Naive thymus-derived CD4-positive, alpha-beta T cell (primary cell): ENCODE measurements at regions not wholly inside any gene's neighbourhood (a gene's known extent, or its start where the extent isn't known, plus 50 kb on each side); places are given as distances from the start of the nearest gene placed in this dataset.

Source experiments
- ATAC-seq: fragments of 150-1000 bp; cut with Tn5 transposase; 2 replicates; pipeline ENCODE4 v1.10.0; 2021; ENCODE audit warnings: mild to moderate bottlenecking, moderate library complexity
- CTCF ChIA-PET: fragments of 350-600 bp; sonication (Branson Sonifier 250); formaldehyde crosslinking; loops from one replicate; lab custom pipeline; 2021; ENCODE audit warnings: antibody characterized with exemption; lab: Charles Lee
- POLR2A ChIA-PET: fragments of 350-600 bp; sonication (Branson Sonifier 250); formaldehyde crosslinking; loops from one replicate; lab custom pipeline; 2021; ENCODE audit warnings: antibody characterized with exemption, inconsistent platforms; lab: Charles Lee
- DNase-seq, 9 donors: peaks; one replicate each; pipeline versions ENCODE4 v3.0.0 to v3.0.0-alpha.2; 2020 to 2022; ENCODE audit warnings: mixed read lengths in 1 of 9
- H3K27ac ChIP-seq: one replicate; pipeline ENCODE4 v1.7.0; 2013; ENCODE audit warnings: mild to moderate bottlenecking, low read depth, low read length, moderate library complexity
- H3K27me3 ChIP-seq, 2 donors: one replicate each; pipeline ENCODE4 v1.7.0; 2013; ENCODE audit warnings: low read length in 2 of 2, mild to moderate bottlenecking in 2 of 2, moderate library complexity in 2 of 2; ENCODE audit not compliant: control insufficient read depth in 2 of 2, insufficient read depth in 2 of 2
- H3K36me3 ChIP-seq, 3 experiments: 1 replicate in 2 of 3; 2 replicates in 1 of 3; pipeline ENCODE4 v1.7.0; 2013; ENCODE audit warnings: low read length in 3 of 3, mild to moderate bottlenecking in 3 of 3, moderate library complexity in 1 of 3; ENCODE audit not compliant: insufficient read depth in 3 of 3, control insufficient read depth in 2 of 3
- H3K4me1 ChIP-seq, 2 donors: one replicate each; pipeline ENCODE4 v1.7.0; 2013; ENCODE audit warnings: low read length in 2 of 2, mild to moderate bottlenecking in 2 of 2, moderate library complexity in 1 of 2; ENCODE audit not compliant: control insufficient read depth in 2 of 2, insufficient read depth in 2 of 2
- H3K4me3 ChIP-seq: 2 replicates; pipeline ENCODE4 v1.7.0; 2013; ENCODE audit warnings: mild to moderate bottlenecking, low read length
- H3K9me3 ChIP-seq, 3 experiments: 1 replicate in 2 of 3; 2 replicates in 1 of 3; pipeline ENCODE4 v1.7.0; 2013; ENCODE audit warnings: low read length in 3 of 3; ENCODE audit not compliant: control insufficient read depth in 2 of 3
- H3K27ac Mint-ChIP-seq, 9 donors: one replicate each; pipeline ENCODE4 v1.8.0; 2020 to 2022; ENCODE audit warnings: mixed read lengths in 9 of 9, mild to moderate bottlenecking in 8 of 9, moderate library complexity in 5 of 9, inconsistent platforms in 2 of 9
- H3K27me3 Mint-ChIP-seq, 5 donors: one replicate each; pipeline ENCODE4 v1.8.0; 2021 to 2022; ENCODE audit warnings: mixed read lengths in 5 of 5, mild to moderate bottlenecking in 1 of 5
- H3K36me3 Mint-ChIP-seq, 5 donors: one replicate each; pipeline ENCODE4 v1.8.0; 2020 to 2022; ENCODE audit warnings: mixed read lengths in 5 of 5, mild to moderate bottlenecking in 3 of 5, inconsistent platforms in 1 of 5
- H3K4me1 Mint-ChIP-seq, 7 donors: one replicate each; pipeline ENCODE4 v1.8.0; 2020 to 2022; ENCODE audit warnings: mixed read lengths in 7 of 7, mild to moderate bottlenecking in 3 of 7, inconsistent platforms in 1 of 7
- H3K4me3 Mint-ChIP-seq, 10 donors: one replicate each; pipeline ENCODE4 v1.8.0; 2020 to 2022; ENCODE audit warnings: mild to moderate bottlenecking in 10 of 10, mixed read lengths in 10 of 10, moderate library complexity in 6 of 10, inconsistent platforms in 2 of 10
- H3K9me3 Mint-ChIP-seq, 11 donors: one replicate each; pipeline ENCODE4 v1.8.0; 2020 to 2022; ENCODE audit warnings: mixed read lengths in 11 of 11, mild to moderate bottlenecking in 4 of 11, inconsistent platforms in 1 of 11, moderate library complexity in 1 of 11
- intact Hi-C, 2 donors: fragments of 100-400 bp; cut with micrococcal nuclease; formaldehyde crosslinking; loops; one replicate each; pipeline ENCODE4 v1.15.1; 2023

DNA sequence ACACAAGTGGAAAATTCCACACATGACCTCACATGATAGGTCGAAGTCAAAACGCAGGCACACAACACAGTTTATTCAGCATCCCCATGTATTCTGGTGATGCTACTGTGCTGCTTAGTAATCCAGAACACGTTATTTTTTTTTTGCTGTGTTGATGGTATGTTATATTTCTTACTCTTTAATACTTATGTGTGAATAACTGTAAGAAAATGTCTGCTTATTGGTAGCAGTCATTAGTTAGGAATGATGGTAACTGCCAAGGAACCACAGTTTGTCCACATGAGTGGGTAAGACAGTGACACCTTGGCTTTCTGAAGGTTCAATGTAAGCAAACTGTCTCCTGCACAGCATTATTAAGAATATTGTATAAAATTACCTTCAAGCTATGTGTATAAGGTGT lies 107.7 kb upstream of the DAPK1 start:
- ChIA-PET CTCF (no interaction called here), POLR2A (no interaction called here)
- no peak overlapping the region for H3K4me3 Mint-ChIP-seq
- peaks cover 0 to 11% (median 6%) of the 10 kb centered on the region in 11 donors for H3K9me3 Mint-ChIP-seq
- peaks cover 0 to 5% (median 0%) of the 10 kb centered on the region in 5 donors for H3K36me3 Mint-ChIP-seq
- H3K27me3 ChIP-seq = peaks cover 0 to 3% of the 10 kb centered on the region in 2 donors
- no peaks in the 10 kb centered on the region for H3K4me1 Mint-ChIP-seq
- peaks cover under 1 to 32% (median 17%) of the 10 kb centered on the region in 5 donors for H3K27me3 Mint-ChIP-seq
- no peak overlapping the region for H3K27ac ChIP-seq
- H3K4me1 ChIP-seq = no peaks in the 10 kb centered on the region
- no peak overlapping the region for H3K4me3 ChIP-seq
- H3K27ac Mint-ChIP-seq = no peak overlapping the region
- H3K9me3 ChIP-seq = no peaks in the 10 kb centered on the region
- no peak for ATAC-seq
- intact Hi-C loops = no loop called here
- no peak for DNase-seq
- no peaks in the 10 kb centered on the region for H3K36me3 ChIP-seq

DNA sequence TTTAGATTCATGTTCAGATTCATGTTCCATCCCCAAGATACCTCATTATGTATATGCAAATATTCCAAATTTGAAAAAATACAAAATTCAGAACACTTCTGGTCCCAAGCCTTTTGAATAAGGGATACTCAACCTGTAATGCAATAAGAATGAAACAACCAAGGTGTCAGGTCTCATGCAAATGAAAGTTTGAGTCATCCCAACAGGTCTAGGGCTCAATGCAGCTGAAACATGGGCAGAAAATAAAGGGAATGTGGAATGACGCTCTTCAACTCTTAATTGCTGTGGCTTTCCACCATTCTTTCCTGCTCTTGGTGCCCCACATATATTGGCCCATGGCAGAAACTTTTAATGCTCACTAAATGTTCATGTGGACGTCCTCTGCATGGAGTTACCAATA lies 107.3 kb upstream of the DAPK1 start:
- Mint-ChIP-seq H3K36me3 (peaks cover 0 to 5% (median 0%) of the 10 kb centered on the region in 5 donors), H3K4me3 (no peak overlapping the region), H3K4me1 (no peaks in the 10 kb centered on the region), H3K27ac (no peak overlapping the region), H3K9me3 (peaks cover 0 to 11% (median 6%) of the 10 kb centered on the region in 11 donors), H3K27me3 (peaks cover 2 to 36% (median 19%) of the 10 kb centered on the region in 5 donors)
- Histone ChIP-seq H3K4me1 (no peaks in the 10 kb centered on the region), H3K27ac (no peak overlapping the region), H3K27me3 (peaks cover 0 to 3% of the 10 kb centered on the region in 2 donors), H3K4me3 (no peak overlapping the region), H3K36me3 (no peaks in the 10 kb centered on the region), H3K9me3 (no peaks in the 10 kb centered on the region)
- CTCF ChIA-PET = no interaction called here
- POLR2A ChIA-PET = no interaction called here
- intact Hi-C loops = no loop called here
- ATAC-seq (no peak), DNase-seq (no peak)

DNA sequence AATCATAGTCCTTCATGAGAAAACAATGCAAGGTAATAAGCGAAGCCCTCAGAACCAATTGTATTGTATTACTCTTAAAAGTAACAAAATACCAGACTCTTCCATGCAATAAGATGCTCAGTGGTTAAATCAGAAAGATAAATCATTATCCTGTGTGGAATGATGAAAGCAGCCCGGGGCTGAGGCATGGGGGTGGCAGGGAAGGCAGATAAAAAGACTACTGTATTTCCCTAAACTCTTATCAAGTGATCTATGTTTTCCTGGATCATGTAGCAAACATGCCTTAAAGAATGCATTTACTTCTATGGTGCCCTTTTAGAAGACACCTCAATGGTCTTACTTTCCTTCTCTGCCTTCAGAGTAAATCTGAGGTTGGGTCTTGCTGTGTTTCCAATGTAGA lies 105.6 kb upstream of the DAPK1 start:
- Histone ChIP-seq H3K27me3 (peaks cover 0 to 3% of the 10 kb centered on the region in 2 donors), H3K4me3 (no peak overlapping the region), H3K27ac (no peak overlapping the region), H3K4me1 (no peaks in the 10 kb centered on the region), H3K9me3 (no peaks in the 10 kb centered on the region), H3K36me3 (no peaks in the 10 kb centered on the region)
- DNase-seq (no peak), ATAC-seq (no peak)
- intact Hi-C loops = no loop called here
- Mint-ChIP-seq H3K4me3 (no peak overlapping the region), H3K36me3 (no peaks in the 10 kb centered on the region), H3K4me1 (no peaks in the 10 kb centered on the region), H3K27ac (no peak overlapping the region), H3K27me3 (peaks cover 2 to 30% (median 14%) of the 10 kb centered on the region in 5 donors), H3K9me3 (peaks cover 0 to 11% (median 4%) of the 10 kb centered on the region in 11 donors)
- ChIA-PET POLR2A (no interaction called here), CTCF (no interaction called here)

DNA sequence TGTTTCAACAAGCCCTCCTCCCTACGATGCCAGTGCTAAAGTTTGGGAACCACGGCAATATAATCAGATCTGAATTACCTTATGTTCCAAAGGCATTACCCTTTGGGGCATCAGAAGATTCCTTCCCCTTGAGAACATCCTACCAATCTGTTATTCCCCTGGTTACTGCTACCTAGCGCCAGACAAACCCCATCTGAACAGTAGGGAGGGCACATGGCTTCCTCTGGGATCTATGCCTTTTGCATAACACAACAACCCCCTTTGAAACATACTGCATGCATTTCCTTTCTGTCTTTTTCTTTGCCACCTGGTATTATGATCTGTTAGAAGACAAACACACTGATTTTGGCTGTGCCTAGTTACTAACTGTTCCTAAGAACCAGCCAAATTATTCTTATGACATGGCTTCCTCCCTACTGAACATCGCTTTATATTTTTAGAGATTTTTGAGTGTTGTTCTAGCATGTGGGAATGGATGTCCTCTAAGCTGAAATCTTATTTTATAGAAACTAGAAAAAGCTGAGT lies 103.9 kb upstream of the DAPK1 start:
- intact Hi-C loops = no loop called here
- Histone ChIP-seq H3K27ac (no peak overlapping the region), H3K4me1 (no peaks in the 10 kb centered on the region), H3K36me3 (no peaks in the 10 kb centered on the region), H3K27me3 (peaks cover 0 to 3% of the 10 kb centered on the region in 2 donors), H3K9me3 (no peaks in the 10 kb centered on the region), H3K4me3 (no peak overlapping the region)
- no peaks in the 10 kb centered on the region for H3K4me1 Mint-ChIP-seq
- H3K27ac Mint-ChIP-seq = no peak overlapping the region
- H3K36me3 Mint-ChIP-seq = no peaks in the 10 kb centered on the region
- no peak for ATAC-seq
- H3K9me3 Mint-ChIP-seq = peaks cover 0 to 11% (median 4%) of the 10 kb centered on the region in 11 donors
- DNase-seq = no peak
- H3K27me3 Mint-ChIP-seq = peaks cover 2 to 24% (median 14%) of the 10 kb centered on the region in 5 donors
- POLR2A ChIA-PET = no interaction called here
- CTCF ChIA-PET = no interaction called here
- H3K4me3 Mint-ChIP-seq = no peak overlapping the region

DNA sequence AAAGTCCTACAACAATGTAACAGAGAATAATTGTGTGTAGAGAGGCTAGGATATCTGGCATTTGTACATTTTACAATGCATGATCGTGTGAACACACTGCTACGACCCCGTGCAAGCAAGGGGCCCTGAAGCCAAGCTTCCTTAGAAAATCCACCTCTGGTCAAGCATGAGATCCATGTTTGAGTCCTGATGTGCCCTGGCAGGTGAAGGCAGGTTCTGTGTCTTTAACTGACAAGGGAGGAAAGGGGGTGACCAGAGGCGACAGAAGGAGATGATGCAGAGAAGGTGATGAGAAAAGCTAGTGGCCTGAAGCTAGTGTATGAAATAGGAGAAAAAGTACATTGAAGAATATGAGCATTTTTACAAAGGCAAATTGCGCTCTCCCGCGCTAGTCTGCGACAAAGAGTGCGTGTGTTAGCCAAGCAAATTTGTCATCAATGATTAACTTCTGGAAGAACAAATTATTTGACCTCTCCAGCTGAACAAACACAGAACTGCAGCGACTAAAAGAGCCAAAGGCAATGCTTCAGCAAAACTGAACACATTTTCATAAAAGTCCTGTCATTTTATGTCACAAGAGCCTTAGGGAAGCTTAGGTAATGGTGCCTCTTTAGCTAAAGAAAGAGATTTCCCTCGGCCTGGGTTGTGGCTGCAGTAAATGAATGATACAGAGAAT lies 101.7 kb upstream of the DAPK1 start:
- H3K27me3 Mint-ChIP-seq = peaks cover 2 to 31% (median 7%) of the 10 kb centered on the region in 5 donors
- no peaks in the 10 kb centered on the region for H3K36me3 Mint-ChIP-seq
- H3K27ac ChIP-seq = no peak overlapping the region
- ATAC-seq (no peak), DNase-seq (no peak)
- no peaks in the 10 kb centered on the region for H3K4me1 Mint-ChIP-seq
- intact Hi-C loops = no loop called here
- POLR2A ChIA-PET = no interaction called here
- H3K9me3 ChIP-seq = no peaks in the 10 kb centered on the region
- CTCF ChIA-PET = no interaction called here
- no peak overlapping the region for H3K4me3 Mint-ChIP-seq
- H3K36me3 ChIP-seq = no peaks in the 10 kb centered on the region
- H3K27me3 ChIP-seq = peaks cover 0 to 3% of the 10 kb centered on the region in 2 donors
- no peak overlapping the region for H3K4me3 ChIP-seq
- H3K27ac Mint-ChIP-seq = peak overlapping the region in 1 of 9 donors; percentile 62
- no peaks in the 10 kb centered on the region for H3K4me1 ChIP-seq
- peaks cover 0 to 11% (median 3%) of the 10 kb centered on the region in 11 donors for H3K9me3 Mint-ChIP-seq

DNA sequence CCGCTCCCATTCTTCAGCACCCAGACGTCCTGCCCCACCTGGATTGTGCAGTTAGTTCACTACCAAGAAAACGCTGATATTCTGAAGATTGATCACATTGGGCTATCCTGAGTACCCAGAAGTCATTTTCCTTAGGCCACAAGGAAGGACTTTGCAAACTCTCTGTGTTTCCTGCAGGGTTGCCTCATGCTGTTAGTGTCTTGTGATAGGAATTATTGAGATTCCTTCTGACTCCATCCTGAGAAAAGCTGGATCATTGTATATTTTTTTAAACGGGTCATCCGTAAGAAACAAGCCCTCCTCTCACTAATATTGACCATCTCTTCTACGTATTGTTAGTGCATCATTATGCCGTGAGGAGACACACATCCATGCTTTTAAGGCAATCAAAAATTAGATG lies 96.0 kb upstream of the DAPK1 start:
- Histone ChIP-seq H3K27ac (no peak overlapping the region), H3K4me1 (no peaks in the 10 kb centered on the region), H3K27me3 (no peaks in the 10 kb centered on the region), H3K4me3 (no peak overlapping the region), H3K9me3 (no peaks in the 10 kb centered on the region), H3K36me3 (no peaks in the 10 kb centered on the region)
- H3K27ac Mint-ChIP-seq = no peak overlapping the region
- H3K4me3 Mint-ChIP-seq = no peak overlapping the region
- H3K36me3 Mint-ChIP-seq = no peaks in the 10 kb centered on the region
- peaks cover 0 to 2% (median 0%) of the 10 kb centered on the region in 11 donors for H3K9me3 Mint-ChIP-seq
- intact Hi-C loops = no loop called here
- ATAC-seq (no peak), DNase-seq (no peak)
- CTCF ChIA-PET = no interaction called here
- no peaks in the 10 kb centered on the region for H3K4me1 Mint-ChIP-seq
- H3K27me3 Mint-ChIP-seq = peaks cover 0 to 19% (median 2%) of the 10 kb centered on the region in 5 donors
- POLR2A ChIA-PET = no interaction called here

DNA sequence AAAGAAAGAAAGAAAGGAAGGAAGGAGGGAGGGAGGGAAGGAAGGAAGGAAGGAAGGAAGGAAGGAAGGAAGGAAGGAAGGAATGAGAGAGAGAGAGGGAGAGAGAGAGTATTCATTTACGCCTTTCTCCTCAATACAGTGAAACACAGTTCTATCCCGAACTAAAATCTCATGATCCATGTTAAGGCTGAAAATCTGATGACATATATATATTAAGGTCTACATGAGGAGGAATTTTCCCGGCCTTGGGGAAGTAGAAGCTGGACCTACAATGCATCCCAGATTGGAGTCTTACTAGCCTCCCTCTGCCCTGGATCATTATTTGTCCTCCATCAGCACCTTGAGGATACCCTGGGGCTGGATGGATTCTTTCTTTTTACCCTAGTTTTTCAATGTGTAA lies 95.1 kb upstream of the DAPK1 start:
- Mint-ChIP-seq H3K4me3 (no peak overlapping the region), H3K27ac (no peak overlapping the region), H3K27me3 (peaks cover 0 to 19% (median 2%) of the 10 kb centered on the region in 5 donors), H3K36me3 (no peaks in the 10 kb centered on the region), H3K9me3 (peaks cover 0 to 2% (median 0%) of the 10 kb centered on the region in 11 donors), H3K4me1 (no peaks in the 10 kb centered on the region)
- Histone ChIP-seq H3K27me3 (no peaks in the 10 kb centered on the region), H3K4me1 (no peaks in the 10 kb centered on the region), H3K27ac (no peak overlapping the region), H3K36me3 (no peaks in the 10 kb centered on the region), H3K4me3 (no peak overlapping the region), H3K9me3 (no peaks in the 10 kb centered on the region)
- ChIA-PET CTCF (no interaction called here), POLR2A (no interaction called here)
- intact Hi-C loops = no loop called here
- DNase-seq (no peak), ATAC-seq (no peak)
